GM21447 (cell line): ENCODE measurements at regions not wholly inside any gene's neighbourhood (a gene's known extent, or its start where the extent isn't known, plus 50 kb on each side); places are given as distances from the start of the nearest gene placed in this dataset.
"Not testable (repeated sequence)": the region's sequence is repeated elsewhere in the genome, so short reads cannot be mapped to it uniquely, and the experiment has no call there.

Experiments used
- ATAC-seq: cut with Tn5 transposase; IDR thresholded peaks from one replicate; pipeline ENCODE4 v1.9.1; 2021; ENCODE audit not compliant: unreplicated experiment

- ATAC-seq = no peak
Observed at GRCh38 chr4:117893207-117893606, 141.1 kb upstream of the NDST3 start.

GRCh38 chr4:117898496-117898895 is 135.8 kb upstream of the NDST3 start:
- ATAC-seq = no peak

- no peak for ATAC-seq
Observed at GRCh38 chr4:117900832-117901231, 133.5 kb upstream of the NDST3 start.

- no peak for ATAC-seq
Observed at GRCh38 chr4:117907646-117908045, 126.6 kb upstream of the NDST3 start.

GRCh38 chr4:117908306-117909207 is 125.7 kb upstream of the NDST3 start:
- ATAC-seq = no peak

- no peak for ATAC-seq
Observed at GRCh38 chr4:117916728-117917127, 117.6 kb upstream of the NDST3 start.

- ATAC-seq = not testable (repeated sequence)
Observed at GRCh38 chr4:117922311-117922710, 112.0 kb upstream of the NDST3 start.

GRCh38 chr4:117927823-117928222 is 106.5 kb upstream of the NDST3 start:
- ATAC-seq = not testable (repeated sequence)

- no peak for ATAC-seq
Observed at GRCh38 chr4:117941611-117942010, 92.7 kb upstream of the NDST3 start.

GRCh38 chr4:117949621-117950020 is 84.7 kb upstream of the NDST3 start:
- no peak for ATAC-seq

GRCh38 chr4:117957571-117957970 is 76.7 kb upstream of the NDST3 start:
- no peak for ATAC-seq

GRCh38 chr4:117965622-117966021 is 68.7 kb upstream of the NDST3 start:
- no peak for ATAC-seq

GRCh38 chr4:117968606-117969005 is 65.7 kb upstream of the NDST3 start:
- ATAC-seq = no peak

- no peak for ATAC-seq
Observed at GRCh38 chr4:117971403-117971802, 62.9 kb upstream of the NDST3 start.

GRCh38 chr4:117983541-117984365 is 50.5 kb upstream of the NDST3 start:
- ATAC-seq = no peak

GRCh38 chr4:117984366-117984680 is 50.0 kb upstream of the NDST3 start:
- ATAC-seq = no peak
